Stimulated activated CD4-positive, alpha-beta T cell treated with anti-CD3 and anti-CD28 coated beads, TNF-alpha, amount 100 ng/mL, for 1 hour (primary cell): ENCODE measurements at regions not wholly inside any gene's neighbourhood (a gene's known extent, or its start where the extent isn't known, plus 50 kb on each side); places are given as distances from the start of the nearest gene placed in this dataset.
"Not testable (repeated sequence)": the region's sequence is repeated elsewhere in the genome, so short reads cannot be mapped to it uniquely, and the experiment has no call there.

Source experiments
- DNase-seq, 3 donors: peaks; one replicate each; pipeline ENCODE4 v3.0.0-alpha.2; 2020; ENCODE audit warnings: low read depth in 3 of 3, low spot score in 1 of 3

GRCh38 chr22:48926136-48926535 lies 901.5 kb downstream of the BRD1 start:
- DNase-seq, result no peak

- DNase-seq, result no peak
These were observed 902.2 kb downstream of the BRD1 start for GRCh38 chr22:48925450-48925849.

- DNase-seq, result no peak
These were observed 903.7 kb downstream of the BRD1 start for GRCh38 chr22:48923996-48924395.

GRCh38 chr22:48923165-48923865 lies 904.4 kb downstream of the BRD1 start:
- no peak for DNase-seq

GRCh38 chr22:48921411-48921903 lies 906.2 kb downstream of the BRD1 start:
- no peak for DNase-seq

GRCh38 chr22:48920776-48921241 lies 906.9 kb downstream of the BRD1 start:
- no peak for DNase-seq

- DNase-seq, result no peak
These were observed 907.7 kb downstream of the BRD1 start for GRCh38 chr22:48919851-48920589.

- no peak for DNase-seq
These were observed 908.5 kb downstream of the BRD1 start for GRCh38 chr22:48919187-48919590.

- DNase-seq, result no peak
These were observed 909.0 kb downstream of the BRD1 start for GRCh38 chr22:48918585-48919186.

- not testable (repeated sequence) for DNase-seq
These were observed 915.2 kb downstream of the BRD1 start for GRCh38 chr22:48912356-48913066.

GRCh38 chr22:48911647-48912046 lies 916.0 kb downstream of the BRD1 start:
- DNase-seq, result not testable (repeated sequence)

GRCh38 chr22:48911067-48911466 lies 916.6 kb downstream of the BRD1 start:
- not testable (repeated sequence) for DNase-seq

- no peak for DNase-seq
These were observed 919.1 kb downstream of the BRD1 start for GRCh38 chr22:48908547-48908946.

- no peak for DNase-seq
These were observed 920.1 kb downstream of the BRD1 start for GRCh38 chr22:48907591-48907990.

- no peak for DNase-seq
These were observed 921.3 kb downstream of the BRD1 start for GRCh38 chr22:48906216-48906835.

- no peak for DNase-seq
These were observed 922.3 kb downstream of the BRD1 start for GRCh38 chr22:48905206-48905975.

- no peak for DNase-seq
These were observed 924.6 kb downstream of the BRD1 start for GRCh38 chr22:48902983-48903650.

GRCh38 chr22:48902001-48902869 lies 925.4 kb downstream of the BRD1 start:
- no peak for DNase-seq

- no peak for DNase-seq
These were observed 926.3 kb downstream of the BRD1 start for GRCh38 chr22:48901324-48901723.
